Dedifferentiated amniotic fluid mesenchymal stem cell (primary cell): ENCODE measurements at regions not wholly inside any gene's neighbourhood (a gene's known extent, or its start where the extent isn't known, plus 50 kb on each side); places are given as distances from the start of the nearest gene placed in this dataset.
"Not testable (repeated sequence)": the region's sequence is repeated elsewhere in the genome, so short reads cannot be mapped to it uniquely, and the experiment has no call there.

Experiments
- DNase-seq: peaks from one replicate; pipeline ENCODE4 v3.0.0-alpha.2; 2016; ENCODE audit errors: extremely low spot score

DNA sequence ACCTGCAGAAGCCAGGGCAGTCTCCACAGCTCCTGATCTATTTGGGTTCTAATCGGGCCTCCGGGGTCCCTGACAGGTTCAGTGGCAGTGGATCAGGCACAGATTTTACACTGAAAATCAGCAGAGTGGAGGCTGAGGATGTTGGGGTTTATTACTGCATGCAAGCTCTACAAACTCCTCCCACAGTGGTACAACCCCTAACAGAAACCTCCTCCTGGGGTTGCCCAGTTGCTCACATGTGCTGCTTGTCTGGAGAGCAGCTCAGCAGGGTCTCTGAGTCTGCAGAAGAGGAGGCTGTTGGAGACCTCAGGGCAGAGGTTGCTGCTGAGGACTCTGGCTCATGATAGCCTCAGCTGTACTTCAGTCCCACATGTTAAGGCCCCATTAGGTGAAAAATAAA lies 1269.1 kb downstream of the RPIA start:
- DNase-seq: not testable (repeated sequence)

DNA sequence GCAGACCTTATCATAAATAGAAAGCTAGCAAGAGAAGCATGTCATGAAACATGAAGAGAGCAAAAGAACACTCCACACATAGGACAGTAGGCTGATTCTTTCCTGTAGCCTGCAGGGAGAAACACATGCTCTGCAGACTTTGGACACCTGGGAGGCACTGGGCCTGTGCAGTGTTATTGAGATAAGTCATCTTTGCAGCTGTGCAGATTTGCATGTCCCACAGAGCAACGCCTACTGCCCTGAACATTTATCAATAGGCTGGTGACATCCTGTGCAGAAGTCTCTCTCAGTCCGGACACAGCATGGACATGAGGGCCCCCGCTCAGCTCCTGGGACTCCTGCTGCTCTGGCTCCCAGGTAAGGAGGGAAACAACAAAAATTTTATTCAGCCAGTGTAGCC lies 1277.1 kb downstream of the RPIA start:
- DNase-seq: not testable (repeated sequence)

DNA sequence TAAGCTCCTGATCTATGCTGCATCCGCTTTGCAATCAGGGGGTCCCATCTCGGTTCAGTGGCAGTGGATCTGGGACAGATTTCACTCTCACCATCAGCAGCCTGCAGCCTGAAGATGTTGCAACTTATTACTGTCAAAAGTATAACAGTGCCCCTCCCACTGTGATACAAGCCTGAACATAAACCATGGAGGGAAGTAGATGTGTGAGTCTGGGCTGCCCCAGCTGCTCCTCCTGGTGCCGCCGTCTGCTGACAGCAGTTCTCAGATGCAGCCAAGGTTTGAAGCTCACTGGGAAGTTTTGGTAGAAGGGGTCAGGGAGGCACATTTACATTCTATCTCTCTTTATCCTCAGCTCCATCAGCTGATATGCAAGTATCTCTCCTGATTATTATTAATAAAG lies 1277.7 kb downstream of the RPIA start:
- DNase-seq: not testable (repeated sequence)

DNA sequence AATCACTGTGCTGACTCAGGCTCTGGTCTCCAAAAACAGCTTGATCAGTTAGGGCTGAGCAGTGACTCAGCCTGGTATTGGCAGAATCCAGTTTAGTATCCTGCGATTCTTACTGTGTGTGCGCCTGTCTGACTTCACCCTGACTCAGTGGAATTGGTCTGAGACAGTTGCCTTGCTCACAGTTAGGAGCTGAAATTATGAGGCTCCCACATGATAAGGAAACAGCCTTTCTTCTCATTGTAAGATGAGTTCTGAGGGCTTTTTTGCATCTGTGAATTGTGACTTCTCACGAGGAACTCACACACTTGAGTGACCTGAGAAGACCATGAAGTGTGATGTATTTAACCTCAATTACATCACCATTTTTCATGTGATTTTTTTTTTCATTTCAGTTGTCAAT lies 1282.4 kb downstream of the RPIA start:
- not testable (repeated sequence) for DNase-seq

DNA sequence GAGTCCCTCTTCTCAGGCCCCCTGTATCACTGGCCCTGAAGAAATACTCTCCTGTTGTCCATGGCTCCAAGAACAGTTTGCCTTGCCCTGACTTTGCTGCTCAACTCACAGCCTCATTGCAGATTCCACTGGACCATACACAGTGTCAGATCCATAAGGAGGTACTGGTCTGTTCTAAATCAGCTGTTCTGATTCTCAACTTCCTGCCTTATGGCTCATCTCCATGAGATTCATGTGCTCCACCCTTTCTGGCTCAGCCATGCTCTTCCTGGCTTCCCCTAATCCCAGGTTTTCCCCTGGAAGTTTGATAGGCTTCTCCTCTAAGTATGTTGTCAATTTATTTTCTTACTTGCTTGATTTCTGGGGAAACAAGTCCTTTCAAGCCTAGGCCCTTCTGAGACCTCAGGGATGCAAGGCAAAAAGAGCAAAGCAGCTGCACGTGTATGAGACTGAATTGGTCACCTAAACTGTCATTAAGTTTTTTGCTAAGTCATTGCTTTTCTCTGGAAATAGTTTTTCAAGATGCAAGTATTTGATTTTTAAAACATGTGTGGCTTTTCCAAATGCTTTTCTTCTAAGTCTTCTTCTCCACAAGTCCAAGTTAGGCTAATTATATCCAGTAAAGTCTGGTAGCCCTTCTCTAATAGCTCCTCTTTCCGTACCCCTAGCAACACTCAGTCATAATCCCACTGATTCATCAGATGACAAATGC lies 1288.5 kb downstream of the RPIA start:
- not testable (repeated sequence) for DNase-seq

DNA sequence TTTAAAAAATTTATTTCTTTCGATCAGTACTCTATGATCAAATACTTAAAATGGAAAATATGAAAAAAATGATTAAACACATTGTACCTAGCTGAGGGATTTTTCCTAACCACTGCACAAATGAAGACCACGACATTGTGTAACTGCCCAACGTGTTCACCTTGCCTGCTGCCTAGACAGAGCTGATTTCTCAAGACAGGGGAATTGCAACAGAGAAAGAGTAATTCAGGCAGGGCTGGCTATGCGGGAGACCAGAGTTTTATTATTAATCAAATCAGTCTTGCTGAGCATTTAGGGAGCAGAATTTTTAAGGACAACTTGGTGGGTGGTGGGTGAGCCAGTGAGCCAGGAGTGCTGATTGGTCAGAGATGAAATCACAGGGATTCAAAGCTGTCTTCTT lies 1290.8 kb downstream of the RPIA start:
- not testable (repeated sequence) for DNase-seq

DNA sequence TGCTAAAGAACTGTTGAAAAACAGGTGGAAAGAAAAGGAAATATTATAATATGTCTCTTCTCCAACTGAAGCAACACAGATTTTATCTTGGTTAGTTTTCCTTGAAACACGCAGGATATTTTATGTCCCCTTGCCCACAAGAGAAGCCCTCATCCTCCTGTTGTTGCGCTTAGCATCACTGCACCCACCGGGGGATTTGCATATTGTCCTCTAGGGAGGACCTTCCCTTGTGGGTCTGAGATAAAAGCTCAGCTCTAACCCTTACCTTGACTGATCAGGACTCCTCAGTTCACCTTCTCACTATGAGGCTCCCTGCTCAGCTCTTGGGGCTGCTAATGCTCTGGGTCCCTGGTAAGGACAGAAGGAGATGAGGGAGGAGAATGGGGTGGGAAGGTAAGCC lies 1294.2 kb downstream of the RPIA start:
- not testable (repeated sequence) for DNase-seq

DNA sequence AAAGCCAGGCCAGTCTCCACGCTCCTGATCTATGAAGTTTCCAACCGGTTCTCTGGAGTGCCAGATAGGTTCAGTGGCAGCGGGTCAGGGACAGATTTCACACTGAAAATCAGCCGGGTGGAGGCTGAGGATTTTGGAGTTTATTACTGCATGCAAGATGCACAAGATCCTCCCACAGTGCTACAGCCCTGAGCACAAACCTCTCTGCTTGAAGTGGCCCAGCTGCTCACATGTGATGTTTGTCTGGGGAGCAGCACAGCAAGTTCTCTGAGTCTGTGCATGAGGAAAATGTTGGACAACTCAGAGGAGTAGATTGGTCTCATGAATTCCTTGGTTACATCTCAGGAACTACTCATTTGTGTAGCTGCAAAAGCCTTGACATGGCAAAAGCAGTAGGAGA lies 1295.1 kb downstream of the RPIA start:
- DNase-seq: not testable (repeated sequence)

DNA sequence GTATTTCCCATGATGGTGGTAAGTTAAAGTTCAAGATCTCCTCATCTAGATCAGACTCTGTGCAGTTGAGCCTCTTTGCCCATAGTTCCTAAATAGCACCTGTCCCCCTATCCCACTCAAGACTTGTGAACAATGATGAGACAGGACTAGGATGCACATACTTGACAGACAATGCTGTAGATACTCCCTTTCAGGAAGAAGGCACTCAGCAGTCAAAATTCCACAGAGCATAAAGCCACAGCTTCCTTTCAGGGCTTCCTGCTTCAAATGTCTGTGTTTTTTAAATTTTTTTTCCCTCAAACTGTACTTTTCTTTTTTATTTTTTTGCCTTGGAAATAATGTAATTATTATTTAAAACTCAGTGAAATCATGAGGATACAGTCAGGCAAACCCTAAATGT lies 1305.3 kb downstream of the RPIA start:
- DNase-seq: not testable (repeated sequence)

DNA sequence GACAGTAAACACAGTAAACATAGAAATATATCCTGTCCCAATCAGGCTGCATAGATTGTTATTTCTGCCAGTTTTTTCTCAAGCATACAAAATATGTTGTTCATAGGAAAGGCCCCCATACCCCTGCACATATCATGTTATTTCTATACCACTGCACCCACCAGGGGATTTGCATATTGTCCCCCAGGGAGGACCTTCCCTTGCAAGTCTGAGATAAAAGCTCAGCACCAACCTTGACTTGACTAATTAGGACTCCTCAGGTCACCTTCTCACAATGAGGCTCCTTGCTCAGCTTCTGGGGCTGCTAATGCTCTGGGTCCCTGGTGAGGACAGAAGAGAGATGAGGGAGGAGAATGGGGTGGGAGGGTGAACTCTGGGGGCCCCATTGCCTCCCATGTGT lies 1313.1 kb downstream of the RPIA start:
- DNase-seq: not testable (repeated sequence)

DNA sequence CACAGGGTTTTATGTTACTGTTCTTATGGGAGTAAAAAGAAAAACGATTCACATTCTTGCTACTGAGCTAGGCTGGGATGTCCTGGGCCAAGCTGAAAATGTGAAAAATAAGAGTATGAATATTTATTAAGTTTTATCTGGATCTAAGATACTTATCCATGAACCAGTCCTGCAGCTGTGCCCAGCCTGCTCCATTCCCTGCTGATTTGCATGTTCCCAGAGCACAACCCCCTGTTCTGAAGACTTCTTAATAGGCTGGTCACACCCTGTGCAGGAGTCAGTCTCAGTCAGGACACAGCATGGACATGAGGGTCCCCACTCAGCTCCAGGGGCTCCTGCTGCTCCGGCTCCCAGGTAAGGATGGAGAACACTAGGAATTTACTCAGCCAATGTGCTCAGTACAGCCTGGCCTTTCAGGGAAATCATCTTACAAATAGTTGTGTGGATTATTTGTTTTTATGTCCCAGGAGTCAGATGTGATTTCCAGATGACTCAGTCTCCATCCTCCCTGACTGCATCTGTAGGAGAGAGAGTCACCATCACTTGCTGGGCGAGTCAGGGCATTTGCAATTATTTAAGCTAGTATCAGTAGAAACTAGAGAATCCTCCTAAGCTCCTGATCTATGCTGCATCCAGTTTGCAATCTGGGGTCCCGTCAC lies 1319.1 kb downstream of the RPIA start:
- not testable (repeated sequence) for DNase-seq

DNA sequence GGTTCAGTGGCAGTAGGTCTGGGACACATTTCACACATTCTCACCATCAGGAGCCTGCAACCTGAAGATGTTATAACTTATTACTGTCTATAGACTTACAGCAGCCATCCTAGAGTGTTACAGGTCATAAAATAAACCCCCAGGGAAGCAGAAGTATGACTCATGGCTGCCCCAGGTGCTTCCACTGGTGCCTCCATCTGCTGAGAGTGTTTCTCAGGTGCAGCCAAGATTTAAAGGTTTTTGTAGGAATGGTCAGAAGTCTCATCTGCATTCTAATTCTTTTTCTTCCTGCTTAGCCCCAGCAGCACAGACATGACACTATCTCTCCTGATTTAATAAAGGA lies 1319.6 kb downstream of the RPIA start:
- not testable (repeated sequence) for DNase-seq

DNA sequence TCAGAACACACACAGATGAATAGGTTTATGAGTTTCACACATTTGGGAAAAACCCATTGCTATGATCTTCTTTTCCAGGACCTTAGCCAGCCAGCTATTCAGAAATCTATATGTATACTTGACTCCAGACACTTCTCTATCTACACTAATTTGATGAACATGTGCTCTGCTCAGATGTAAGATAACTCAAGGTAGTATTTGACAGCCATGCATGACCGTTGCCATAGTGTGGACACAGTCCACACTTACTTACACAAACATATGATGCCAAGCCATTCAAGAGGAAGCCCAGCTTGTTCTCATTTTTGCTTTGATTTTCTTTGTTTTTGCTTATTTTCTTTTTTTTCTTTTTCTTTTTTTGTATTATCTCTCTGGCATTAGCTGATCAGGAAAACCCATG lies 1328.4 kb downstream of the RPIA start:
- not testable (repeated sequence) for DNase-seq

DNA sequence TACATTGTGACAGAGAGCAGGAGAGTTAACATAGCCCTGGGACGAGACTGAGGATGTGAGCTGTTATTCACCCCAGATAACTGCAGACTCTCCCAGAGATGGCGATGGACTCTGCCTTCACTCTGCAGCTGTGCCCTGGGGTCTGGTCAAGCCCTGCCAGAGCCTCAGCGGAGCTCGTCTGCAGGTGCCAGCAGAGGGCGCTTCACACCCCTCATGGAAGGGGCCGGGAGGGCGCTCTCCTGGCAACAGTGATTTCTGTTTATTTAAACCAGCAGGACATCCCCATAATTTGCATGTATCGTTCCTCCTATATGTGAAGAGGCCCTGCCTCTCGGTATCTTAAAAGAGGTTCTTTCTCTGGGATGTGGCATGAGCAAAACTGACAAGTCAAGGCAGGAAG lies 1329.8 kb downstream of the RPIA start:
- not testable (repeated sequence) for DNase-seq

DNA sequence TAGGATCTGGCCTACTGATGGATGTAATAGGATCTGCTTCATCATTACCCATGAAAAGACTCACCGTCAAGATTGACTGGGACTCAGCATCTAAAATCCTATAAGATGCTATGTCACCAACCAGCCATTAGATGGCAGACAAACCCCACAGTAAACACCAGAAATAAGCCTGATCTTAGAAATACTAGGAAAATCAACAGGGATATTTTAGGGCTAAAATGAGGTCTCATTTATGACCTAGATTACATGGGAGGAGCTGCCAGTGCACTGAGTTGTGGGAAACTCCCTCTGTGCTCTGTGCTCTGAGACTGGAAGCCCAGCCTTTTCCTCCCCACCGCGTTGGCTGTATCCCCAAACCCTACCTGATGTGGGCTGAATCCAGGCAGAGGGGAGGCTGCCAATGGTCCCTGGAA lies 1335.8 kb downstream of the RPIA start:
- not testable (repeated sequence) for DNase-seq

DNA sequence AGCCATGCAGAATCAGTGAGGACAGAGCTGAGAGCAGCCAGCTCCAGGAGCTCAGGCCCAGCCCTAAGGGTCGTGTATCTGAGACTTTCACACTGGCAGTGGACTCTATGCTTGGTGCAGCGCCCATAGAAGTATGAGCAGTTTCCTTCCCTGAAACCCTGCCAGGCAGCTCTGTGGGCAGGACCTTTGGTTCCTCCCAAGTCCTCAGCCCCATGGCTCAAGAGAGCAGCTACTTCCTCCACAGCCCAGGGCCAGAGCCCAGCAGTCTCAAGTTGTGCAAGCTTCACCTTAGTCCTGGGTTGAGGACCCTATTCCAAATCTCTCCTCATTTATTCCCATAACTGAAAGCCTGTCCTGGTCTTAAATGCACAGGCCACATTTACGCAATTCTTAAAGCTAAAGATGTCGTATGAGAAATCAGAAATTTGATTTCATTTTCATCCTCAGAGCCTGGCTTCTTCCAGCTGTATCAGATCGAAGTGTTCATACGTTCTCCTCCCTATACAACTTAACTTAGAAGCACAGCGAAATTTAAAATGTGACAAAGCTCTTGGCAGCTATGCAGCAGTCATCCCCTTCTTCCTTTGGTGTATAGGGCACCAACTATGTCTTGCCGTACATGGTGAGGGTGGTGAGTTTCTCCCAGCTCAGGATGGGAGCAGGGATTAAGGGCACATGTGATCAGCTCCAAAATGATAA lies 1337.1 kb downstream of the RPIA start:
- not testable (repeated sequence) for DNase-seq

DNA sequence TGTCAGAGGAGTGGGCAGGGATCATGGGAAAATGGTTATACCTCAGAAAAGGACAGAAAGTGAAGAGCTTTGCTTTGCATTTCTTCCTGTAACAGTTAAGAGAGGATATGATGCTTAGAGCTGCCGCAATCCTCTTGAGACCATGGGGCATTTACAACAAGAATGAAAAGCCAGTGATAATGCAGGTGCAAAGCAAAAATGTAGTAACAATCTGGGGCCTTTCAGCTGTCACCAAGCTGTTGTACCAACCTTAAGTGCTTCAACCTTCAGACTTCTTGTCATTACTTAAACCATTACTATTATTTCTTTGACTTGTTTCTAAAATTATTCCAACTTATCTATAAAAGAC lies 1337.6 kb downstream of the RPIA start:
- DNase-seq: not testable (repeated sequence)

DNA sequence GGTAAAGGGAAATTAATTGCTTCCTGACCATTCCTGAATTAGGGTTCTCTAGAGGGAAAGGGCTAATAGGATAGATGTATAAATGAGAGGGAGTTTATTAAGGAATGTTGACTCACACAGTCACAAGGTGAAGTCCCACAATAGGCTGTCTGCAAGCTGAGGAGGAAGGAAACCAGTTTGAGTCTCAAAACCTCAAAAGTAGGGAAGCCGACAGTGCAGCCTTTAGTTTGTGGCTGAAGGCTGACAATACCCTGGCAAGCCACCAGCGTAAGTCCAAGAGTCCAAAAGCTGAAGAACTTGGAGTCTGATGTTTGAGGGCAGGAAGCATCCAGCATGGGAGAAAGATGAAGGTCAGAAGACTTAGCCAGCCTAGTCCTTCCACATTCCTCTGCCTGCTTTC lies 1340.8 kb downstream of the RPIA start:
- DNase-seq: not testable (repeated sequence)

DNA sequence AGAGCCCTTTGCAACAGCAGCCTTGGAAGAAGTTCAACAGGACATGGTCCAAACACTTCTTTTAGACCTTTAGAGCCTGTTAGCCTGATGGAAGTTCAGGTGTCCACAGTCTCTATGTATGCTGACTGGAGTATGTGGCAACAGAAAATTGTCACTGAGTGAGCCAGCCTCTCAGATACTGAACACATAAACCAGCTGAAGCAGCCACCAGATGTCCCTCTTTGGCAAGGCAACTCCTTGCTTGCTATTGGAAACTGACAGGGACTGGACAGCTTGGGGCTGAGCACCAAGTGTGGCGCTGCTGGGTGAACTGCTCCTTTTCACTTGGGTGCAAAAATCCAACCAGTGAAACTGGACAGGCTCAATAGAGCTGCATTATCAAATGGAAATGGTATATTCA lies 1344.9 kb downstream of the RPIA start:
- DNase-seq: not testable (repeated sequence)

DNA sequence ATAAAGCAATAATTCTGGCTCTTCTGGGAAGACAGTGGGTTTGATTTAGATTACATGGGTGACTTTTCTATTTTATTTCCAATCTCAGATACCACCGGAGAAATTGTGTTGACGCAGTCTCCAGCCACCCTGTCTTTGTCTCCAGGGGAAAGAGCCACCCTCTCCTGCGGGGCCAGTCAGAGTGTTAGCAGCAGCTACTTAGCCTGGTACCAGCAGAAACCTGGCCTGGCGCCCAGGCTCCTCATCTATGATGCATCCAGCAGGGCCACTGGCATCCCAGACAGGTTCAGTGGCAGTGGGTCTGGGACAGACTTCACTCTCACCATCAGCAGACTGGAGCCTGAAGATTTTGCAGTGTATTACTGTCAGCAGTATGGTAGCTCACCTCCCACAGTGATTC lies 1347.6 kb downstream of the RPIA start:
- not testable (repeated sequence) for DNase-seq

DNA sequence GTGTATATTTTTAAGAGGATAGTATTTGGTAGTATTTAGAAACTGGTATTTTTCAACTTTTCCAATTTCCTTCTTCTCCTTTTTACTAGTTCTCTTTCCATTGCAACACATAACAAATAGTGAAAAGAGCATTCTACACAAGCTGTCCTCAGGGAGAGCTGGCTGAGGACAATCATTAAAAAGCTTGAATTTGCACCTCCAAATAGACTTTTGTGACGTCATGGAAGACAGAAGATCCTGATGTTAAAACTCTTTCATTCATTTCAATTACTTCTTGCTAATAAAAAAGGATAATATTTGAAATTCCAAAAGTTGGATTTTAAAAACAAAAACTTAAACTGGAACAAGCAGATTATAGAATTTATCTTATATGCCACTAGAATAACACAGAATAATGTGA lies 1356.3 kb downstream of the RPIA start:
- DNase-seq: not testable (repeated sequence)

DNA sequence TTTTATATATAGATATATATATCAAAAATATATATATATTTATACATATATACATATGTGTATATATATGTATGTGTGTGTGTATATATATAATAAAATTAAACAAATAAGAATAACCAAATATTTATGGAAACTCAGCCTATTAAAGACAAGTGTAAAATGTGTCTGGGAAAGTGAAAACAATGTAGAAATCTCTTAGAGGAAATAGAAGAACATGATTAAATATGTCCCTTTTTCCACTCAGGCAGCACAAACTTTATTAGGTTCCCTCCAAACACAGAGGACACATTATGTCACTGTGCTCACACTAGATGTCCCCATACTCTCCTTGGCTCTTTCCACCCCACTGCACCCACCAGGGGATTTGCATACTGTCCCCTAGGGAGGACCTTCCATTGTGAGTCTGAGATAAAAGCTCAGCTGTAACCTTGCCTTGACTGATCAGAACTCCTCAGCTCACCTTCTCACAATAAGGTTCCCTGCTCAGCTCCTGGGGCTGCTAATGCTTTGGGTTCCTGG lies 1360.7 kb downstream of the RPIA start:
- DNase-seq: not testable (repeated sequence)
